NCI-H748 (cell line): ENCODE measurements at regions not wholly inside any gene's neighbourhood (a gene's known extent, or its start where the extent isn't known, plus 50 kb on each side); places are given as distances from the start of the nearest gene placed in this dataset.
"Not testable (repeated sequence)": the region's sequence is repeated elsewhere in the genome, so short reads cannot be mapped to it uniquely, and the experiment has no call there.

Experiments
- DNase-seq: peaks from one replicate; lab custom pipeline; 2025; ENCODE audit not compliant: unreplicated experiment; lab: John Stamatoyannopoulos, UW

GRCh38 chr12:58615047-58615446 is 305.3 kb downstream of the LRIG3 start:
- no peak for DNase-seq

- no peak for DNase-seq
These were observed 304.7 kb downstream of the LRIG3 start for GRCh38 chr12:58615576-58615975.

- no peak for DNase-seq
These were observed 303.7 kb downstream of the LRIG3 start for GRCh38 chr12:58616618-58617017.

- DNase-seq = no peak
These were observed 299.2 kb downstream of the LRIG3 start for GRCh38 chr12:58621126-58621525.

- no peak for DNase-seq
These were observed 290.9 kb downstream of the LRIG3 start for GRCh38 chr12:58629376-58629775.

- no peak for DNase-seq
These were observed 286.8 kb downstream of the LRIG3 start for GRCh38 chr12:58633479-58633878.

GRCh38 chr12:58639318-58639934 is 280.9 kb downstream of the LRIG3 start:
- peak; percentile 98 for DNase-seq

GRCh38 chr12:58640314-58640713 is 280.0 kb downstream of the LRIG3 start:
- DNase-seq = no peak

- no peak for DNase-seq
These were observed 274.4 kb downstream of the LRIG3 start for GRCh38 chr12:58645946-58646345.

GRCh38 chr12:58647495-58647894 is 272.8 kb downstream of the LRIG3 start:
- DNase-seq = no peak

GRCh38 chr12:58648176-58648575 is 272.1 kb downstream of the LRIG3 start:
- DNase-seq = no peak

- no peak for DNase-seq
These were observed 268.5 kb downstream of the LRIG3 start for GRCh38 chr12:58651850-58652249.

- no peak for DNase-seq
These were observed 266.3 kb downstream of the LRIG3 start for GRCh38 chr12:58654021-58654420.

- no peak for DNase-seq
These were observed 264.9 kb downstream of the LRIG3 start for GRCh38 chr12:58655375-58655774.

- DNase-seq = no peak
These were observed 263.9 kb downstream of the LRIG3 start for GRCh38 chr12:58656254-58657009.

GRCh38 chr12:58657190-58657589 is 263.1 kb downstream of the LRIG3 start:
- no peak for DNase-seq

GRCh38 chr12:58665375-58665774 is 254.9 kb downstream of the LRIG3 start:
- no peak for DNase-seq

GRCh38 chr12:58668233-58668632 is 252.1 kb downstream of the LRIG3 start:
- no peak for DNase-seq

- no peak for DNase-seq
These were observed 251.4 kb downstream of the LRIG3 start for GRCh38 chr12:58668871-58669270.

GRCh38 chr12:58670623-58671022 is 249.7 kb downstream of the LRIG3 start:
- DNase-seq = no peak

GRCh38 chr12:58671196-58671595 is 249.1 kb downstream of the LRIG3 start:
- DNase-seq = no peak

GRCh38 chr12:58673021-58673420 is 247.3 kb downstream of the LRIG3 start:
- DNase-seq = no peak

- not testable (repeated sequence) for DNase-seq
These were observed 242.5 kb downstream of the LRIG3 start for GRCh38 chr12:58677833-58678232.
